Body of pancreas (tissue), 4 donors: ENCODE measurements at regions not wholly inside any gene's neighbourhood (a gene's known extent, or its start where the extent isn't known, plus 50 kb on each side); places are given as distances from the start of the nearest gene placed in this dataset.

Experiments used
- ATAC-seq: fragments of 150-250 bp; one replicate; pipeline ENCODE4 v1.9.1; 2016
- DNase-seq, 4 donors: peaks; one replicate each; pipeline ENCODE4 v3.0.0-alpha.2; 2019
- H3K27ac ChIP-seq, 4 donors: fragments of 200-600 bp; sonication (generic); 1 replicate in 3 of 4; 2 replicates in 1 of 4; pipeline versions ENCODE4 v1.5.1 to v1.6.1; 2016 to 2019; ENCODE audit warnings: mild to moderate bottlenecking in 1 of 4, mixed read lengths in 1 of 4, moderate library complexity in 1 of 4
- H3K27me3 ChIP-seq, 2 donors: fragments of 200-600 bp; sonication (generic); one replicate each; pipeline ENCODE4 v1.6.0; 2016; ENCODE audit warnings: mild to moderate bottlenecking in 1 of 2
- H3K36me3 ChIP-seq, 2 donors: fragments of 200-600 bp; sonication (generic); replicated peaks in 1 of 2; 2 replicates each; pipeline ENCODE4 v1.5.1; 2016; ENCODE audit warnings: low read depth in 2 of 2; ENCODE audit not compliant: insufficient read depth in 1 of 2
- H3K4me1 ChIP-seq: fragments of 200-600 bp; sonication (generic); one replicate; pipeline ENCODE4 v1.6.0; 2016
- H3K4me3 ChIP-seq, 2 donors: fragments of 200-600 bp; sonication (generic); 1 replicate in 1 of 2; 2 replicates in 1 of 2; pipeline ENCODE4 v1.5.1; 2016 to 2019
- H3K9me3 ChIP-seq, 3 donors: fragments of 200-600 bp; sonication (generic); 1 replicate in 2 of 3; 2 replicates in 1 of 3; pipeline ENCODE4 v1.5.1; 2016
- CTCF ChIP-seq, 7 experiments: fragments of 450-650 bp in 4 of 7; fragments of 200-600 bp in 3 of 7; sonication (generic) in 3 of 7; IDR thresholded peaks; one replicate each; pipeline ENCODE4 v1.5.1; 2016 to 2019; ENCODE audit warnings: antibody characterized with exemption in 7 of 7
- POLR2A ChIP-seq, 3 donors: fragments of 450-650 bp; IDR thresholded peaks; one replicate each; pipeline ENCODE4 v1.6.1; 2016; ENCODE audit warnings: antibody characterized with exemption in 3 of 3, mild to moderate bottlenecking in 2 of 3
- WGBS, 2 donors: methylation state at CpG; one replicate each; pipeline ENCODE4 v1.1.5; 2017; 5-methylcytosine and 5-hydroxymethylcytosine counted together
- intact Hi-C: fragments of 100-400 bp; cut with DNase I; formaldehyde crosslinking; loops from one replicate; pipeline ENCODE4 v1.15.1; 2023

GRCh38 chr10:130395248-130395936 lies 259.2 kb downstream of the GLRX3 start:
- H3K27me3 ChIP-seq, result no peaks in the 10 kb centered on the region
- ATAC-seq (no peak), DNase-seq (no peak)
- no peaks in the 10 kb centered on the region for H3K36me3 ChIP-seq
- no peak for TF ChIP-seq POLR2A (IDR thresholded peaks at IDR 0.05)
- TF ChIP-seq CTCF (IDR thresholded peaks at IDR 0.05), result no peak
- H3K4me3 ChIP-seq, result no peak overlapping the region
- H3K9me3 ChIP-seq, result peaks cover 0 to 9% (median 0%) of the 10 kb centered on the region in 3 donors
- WGBS, 2 donors, result 55 to 67% methylated on average over 7 of the region's 7 CpGs
- no peaks in the 10 kb centered on the region for H3K4me1 ChIP-seq
- intact Hi-C loops, result no loop called here
- no peak overlapping the region for H3K27ac ChIP-seq

DNA sequence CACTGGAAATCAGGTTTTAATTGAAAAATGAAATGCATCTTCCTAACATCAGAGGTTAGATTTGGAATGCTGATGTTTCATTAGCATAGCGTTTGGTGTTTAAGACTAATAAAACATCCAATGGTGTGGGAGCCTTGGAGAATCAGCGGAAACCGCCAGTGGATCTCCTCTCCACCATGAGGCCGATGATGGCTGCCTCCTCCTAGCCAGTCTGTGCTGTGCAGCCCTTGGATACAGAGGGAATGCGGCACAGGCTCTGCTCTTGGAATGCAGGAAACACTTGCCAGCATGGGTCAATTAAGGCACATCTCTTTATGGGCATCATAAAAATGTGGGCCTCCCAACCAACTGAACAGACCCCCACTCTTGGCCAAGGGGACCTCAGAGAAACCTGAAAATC lies 259.9 kb downstream of the GLRX3 start:
- no peaks in the 10 kb centered on the region for H3K4me1 ChIP-seq
- H3K36me3 ChIP-seq, result no peaks in the 10 kb centered on the region
- intact Hi-C loops, result no loop called here
- DNase-seq, result no peak
- ATAC-seq, result no peak
- WGBS, 2 donors, result 86 to 89% methylated on average over 5 of the region's 5 CpGs
- H3K9me3 ChIP-seq, result peaks cover 0 to 9% (median 0%) of the 10 kb centered on the region in 3 donors
- H3K27me3 ChIP-seq, result no peaks in the 10 kb centered on the region
- TF ChIP-seq CTCF (IDR thresholded peaks at IDR 0.05) (no peak), POLR2A (IDR thresholded peaks at IDR 0.05) (no peak)
- H3K4me3 ChIP-seq, result no peak overlapping the region
- H3K27ac ChIP-seq, result no peak overlapping the region

DNA sequence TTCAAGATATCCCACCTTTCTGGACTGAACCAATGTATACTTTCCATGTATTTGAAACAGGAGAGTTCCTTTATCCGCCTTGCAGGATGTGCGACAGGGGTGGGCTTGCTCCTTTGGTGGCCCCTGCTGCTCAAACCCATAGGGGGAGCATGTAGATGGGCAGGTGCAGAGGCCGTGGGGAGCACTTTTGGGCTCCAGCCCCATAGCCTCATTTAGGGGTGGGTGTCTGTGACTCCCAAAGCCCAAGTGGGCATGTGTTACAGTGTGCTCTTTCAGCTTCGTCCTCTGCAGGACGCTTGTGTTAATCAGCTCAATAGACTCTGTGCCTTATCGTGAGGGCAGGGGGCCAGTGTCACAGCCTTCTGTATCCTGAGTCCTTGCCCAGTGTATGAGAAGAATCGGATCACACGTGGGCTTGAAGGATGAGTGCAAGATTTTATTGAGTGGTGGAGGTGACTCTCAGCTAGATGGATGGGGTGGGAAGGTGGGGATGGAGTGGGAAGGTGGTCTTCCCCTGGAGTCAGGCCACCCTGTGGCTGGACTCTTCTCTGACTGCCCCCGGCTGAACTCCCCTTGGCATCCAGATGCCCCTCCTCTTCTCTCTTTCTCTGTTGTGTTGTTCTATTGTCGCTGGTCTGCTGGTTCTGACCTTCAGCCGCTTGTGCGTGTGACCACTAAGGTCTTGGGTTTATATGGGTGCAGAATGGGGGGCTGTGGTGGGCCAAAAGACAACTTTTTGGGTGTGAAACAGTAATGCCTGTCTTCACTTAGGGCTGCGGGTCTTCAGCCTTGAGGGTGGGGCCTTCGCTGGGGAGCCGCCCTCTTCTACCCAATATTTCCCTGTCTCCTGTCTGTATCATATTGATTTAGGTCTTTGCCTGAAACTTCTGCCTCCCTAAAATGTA lies 262.2 kb downstream of the GLRX3 start:
- H3K4me1 ChIP-seq, result peaks cover 9% of the 10 kb centered on the region
- no peaks in the 10 kb centered on the region for H3K36me3 ChIP-seq
- intact Hi-C loops, result no loop called here
- 87 to 91% methylated on average over 15 of the region's 15 CpGs for WGBS, 2 donors
- no peak overlapping the region for H3K27ac ChIP-seq
- no peaks in the 10 kb centered on the region for H3K27me3 ChIP-seq
- peaks cover 0 to 9% (median 0%) of the 10 kb centered on the region in 3 donors for H3K9me3 ChIP-seq
- DNase-seq, result no peak
- TF ChIP-seq CTCF (IDR thresholded peaks at IDR 0.05) (no peak), POLR2A (IDR thresholded peaks at IDR 0.05) (no peak)
- no peak for ATAC-seq
- H3K4me3 ChIP-seq, result no peak overlapping the region

DNA sequence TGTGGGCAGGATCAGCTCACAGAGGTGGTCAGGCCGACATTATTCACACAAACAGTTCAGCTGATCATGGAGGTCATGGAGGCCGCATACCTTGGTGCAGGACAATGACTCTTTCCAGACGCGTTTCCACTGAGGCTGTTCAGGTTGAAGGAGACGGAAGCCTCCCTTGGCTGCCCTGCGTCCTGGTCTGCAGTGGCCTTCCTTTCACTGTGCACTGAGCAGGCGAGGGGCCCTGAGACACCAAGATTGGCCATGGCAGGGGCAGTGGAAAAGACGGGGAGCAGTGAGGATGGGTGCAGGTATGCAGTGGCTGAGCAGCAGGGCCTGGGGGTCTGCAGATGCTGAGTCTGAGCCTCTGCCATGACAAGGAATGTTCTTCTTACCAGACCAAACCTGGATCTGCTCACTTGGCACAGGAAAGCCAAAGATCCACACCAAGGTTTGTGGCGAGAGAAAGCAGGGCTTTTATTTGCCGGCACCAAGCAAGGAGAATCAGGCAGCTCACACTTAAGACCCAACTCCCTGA lies 263.3 kb downstream of the GLRX3 start:
- intact Hi-C loops, result no loop called here
- H3K4me3 ChIP-seq, result no peak overlapping the region
- H3K27me3 ChIP-seq, result no peaks in the 10 kb centered on the region
- H3K4me1 ChIP-seq, result peaks cover 13% of the 10 kb centered on the region
- 79 to 86% methylated on average over 9 to 10 of the region's 10 CpGs for WGBS, 2 donors
- H3K27ac ChIP-seq, result no peak overlapping the region
- DNase-seq, result no peak
- no peak for TF ChIP-seq CTCF (IDR thresholded peaks at IDR 0.05)
- no peak for TF ChIP-seq POLR2A (IDR thresholded peaks at IDR 0.05)
- ATAC-seq, result no peak
- no peaks in the 10 kb centered on the region for H3K36me3 ChIP-seq
- peaks cover 0 to 9% (median 0%) of the 10 kb centered on the region in 3 donors for H3K9me3 ChIP-seq
